NCI-H748 (cell line): ENCODE measurements at regions not wholly inside any gene's neighbourhood (a gene's known extent, or its start where the extent isn't known, plus 50 kb on each side); places are given as distances from the start of the nearest gene placed in this dataset.

Source experiments
- DNase-seq: peaks from one replicate; lab custom pipeline; 2025; ENCODE audit not compliant: unreplicated experiment; lab: John Stamatoyannopoulos, UW

GRCh38 chr6:43838276-43839036 is 68.4 kb downstream of the VEGFA start:
- DNase-seq, result peak; percentile 31

DNA sequence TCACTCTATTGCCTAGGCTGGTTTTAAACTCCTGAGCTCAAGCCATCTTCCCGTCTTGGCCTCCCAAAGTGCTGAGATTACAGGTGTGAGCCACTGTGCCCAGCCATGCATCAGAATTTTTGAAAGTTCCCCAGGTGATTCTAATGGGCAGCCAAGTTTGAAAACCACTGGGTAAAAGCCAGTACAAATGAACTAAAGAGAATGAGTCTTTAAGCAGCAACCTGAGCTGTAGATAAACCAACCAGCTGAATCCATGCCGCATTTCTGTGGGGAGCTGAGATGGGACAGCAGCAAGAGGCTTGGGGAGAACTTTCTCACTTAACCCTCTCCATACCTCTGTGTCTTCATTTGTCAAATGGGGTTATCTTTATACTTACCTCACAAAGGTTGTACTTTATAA is 67.5 kb downstream of the VEGFA start:
- no peak for DNase-seq

GRCh38 chr6:43836507-43837240 is 66.7 kb downstream of the VEGFA start:
- DNase-seq, result no peak
